Activated CD4-positive, alpha-beta T cell treated with anti-CD3 and anti-CD28 coated beads for 36 hours (primary cell): ENCODE measurements at regions not wholly inside any gene's neighbourhood (a gene's known extent, or its start where the extent isn't known, plus 50 kb on each side); places are given as distances from the start of the nearest gene placed in this dataset.

Experiments used
- ATAC-seq: fragments of 200-7000 bp; cut with Tn5 transposase; one replicate; pipeline ENCODE4 v1.10.0; 2021; ENCODE audit warnings: mild to moderate bottlenecking, moderate library complexity
- CTCF ChIA-PET: fragments of 350-600 bp; sonication (Branson Sonifier 250); formaldehyde crosslinking; loops from one replicate; lab custom pipeline; 2021; ENCODE audit warnings: antibody characterized with exemption; lab: Charles Lee
- POLR2A ChIA-PET: fragments of 350-600 bp; sonication (Branson Sonifier 250); formaldehyde crosslinking; loops from one replicate; lab custom pipeline; 2021; ENCODE audit warnings: antibody characterized with exemption, inconsistent platforms; lab: Charles Lee
- DNase-seq: peaks from one replicate; pipeline ENCODE4 v3.0.0-alpha.2; 2020
- H3K27ac Mint-ChIP-seq: one replicate; pipeline ENCODE4 v1.8.0; 2021; ENCODE audit warnings: mixed read lengths
- H3K27me3 Mint-ChIP-seq: one replicate; pipeline ENCODE4 v1.8.0; 2021; ENCODE audit warnings: mixed read lengths
- H3K36me3 Mint-ChIP-seq: one replicate; pipeline ENCODE4 v1.8.0; 2021; ENCODE audit warnings: low read depth, mixed read lengths
- H3K4me1 Mint-ChIP-seq: one replicate; pipeline ENCODE4 v1.8.0; 2021; ENCODE audit warnings: mixed read lengths
- H3K4me3 Mint-ChIP-seq: one replicate; pipeline ENCODE4 v1.8.0; 2021; ENCODE audit warnings: mild to moderate bottlenecking, moderate library complexity, mixed read lengths
- H3K9me3 Mint-ChIP-seq: one replicate; pipeline ENCODE4 v1.8.0; 2021; ENCODE audit warnings: low read depth, mixed read lengths
- intact Hi-C, 2 experiments: fragments of 100-400 bp; cut with DNase I in 1 of 2; cut with micrococcal nuclease in 1 of 2; formaldehyde crosslinking; loops; one replicate each; pipeline versions ENCODE4 v1.14.2 to v1.15.1; 2022 to 2024; cut with DNase I, micrococcal nuclease

GRCh38 chr18:52174220-52174619, 165.8 kb upstream of the DCC start:
- Mint-ChIP-seq H3K4me3 (no peak overlapping the region), H3K36me3 (no peaks in the 10 kb centered on the region), H3K27me3 (no peaks in the 10 kb centered on the region), H3K27ac (no peak overlapping the region), H3K9me3 (peaks cover 3% of the 10 kb centered on the region), H3K4me1 (no peaks in the 10 kb centered on the region)
- CTCF ChIA-PET = no interaction called here
- intact Hi-C loops = no loop called here
- ATAC-seq = no peak
- DNase-seq = no peak
- POLR2A ChIA-PET = no interaction called here

DNA sequence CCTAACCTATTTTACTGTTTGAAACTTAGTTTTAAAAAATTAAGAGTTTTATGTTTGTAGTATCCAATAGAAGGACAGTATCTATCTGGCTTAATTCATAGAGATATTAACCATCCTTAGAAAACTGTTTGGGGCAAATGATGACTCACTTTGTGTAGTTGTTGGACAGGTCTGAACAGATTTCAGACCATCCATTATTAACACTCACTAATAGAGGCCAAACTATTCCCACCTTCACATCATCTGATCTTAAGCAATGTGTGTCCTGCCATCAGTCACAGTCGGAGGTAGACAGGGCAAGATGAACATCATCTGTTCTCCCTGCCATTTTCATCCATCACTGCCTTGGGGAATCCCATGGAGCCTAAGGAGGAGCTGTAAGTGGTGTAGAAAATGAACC, 164.6 kb upstream of the DCC start:
- ATAC-seq = no peak
- H3K36me3 Mint-ChIP-seq = no peaks in the 10 kb centered on the region
- DNase-seq = no peak
- POLR2A ChIA-PET = no interaction called here
- H3K9me3 Mint-ChIP-seq = peaks cover 3% of the 10 kb centered on the region
- H3K4me3 Mint-ChIP-seq = no peak overlapping the region
- intact Hi-C loops = no loop called here
- CTCF ChIA-PET = no interaction called here
- no peak overlapping the region for H3K27ac Mint-ChIP-seq
- H3K4me1 Mint-ChIP-seq = no peaks in the 10 kb centered on the region
- H3K27me3 Mint-ChIP-seq = no peaks in the 10 kb centered on the region

DNA sequence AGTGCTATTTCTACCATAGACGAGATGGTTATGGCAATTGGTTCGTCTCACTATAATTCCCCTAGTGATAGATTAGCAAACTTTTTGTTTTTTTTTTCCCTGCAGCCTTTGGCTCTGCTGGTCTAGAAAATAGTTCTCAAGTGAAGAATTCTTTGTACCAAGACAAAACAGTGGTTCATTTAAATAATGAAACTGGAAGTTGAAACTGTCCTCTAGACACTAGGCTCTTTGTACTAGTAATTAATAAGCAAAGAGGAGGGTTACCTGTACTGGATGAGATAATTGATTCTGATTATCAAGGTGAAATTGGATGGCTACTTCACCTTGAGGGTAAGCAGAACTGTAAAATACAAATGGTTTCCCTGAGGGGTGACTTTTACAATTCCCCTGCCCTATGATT, 156.9 kb upstream of the DCC start:
- CTCF ChIA-PET = no interaction called here
- intact Hi-C loops = no loop called here
- no peak for ATAC-seq

DNA sequence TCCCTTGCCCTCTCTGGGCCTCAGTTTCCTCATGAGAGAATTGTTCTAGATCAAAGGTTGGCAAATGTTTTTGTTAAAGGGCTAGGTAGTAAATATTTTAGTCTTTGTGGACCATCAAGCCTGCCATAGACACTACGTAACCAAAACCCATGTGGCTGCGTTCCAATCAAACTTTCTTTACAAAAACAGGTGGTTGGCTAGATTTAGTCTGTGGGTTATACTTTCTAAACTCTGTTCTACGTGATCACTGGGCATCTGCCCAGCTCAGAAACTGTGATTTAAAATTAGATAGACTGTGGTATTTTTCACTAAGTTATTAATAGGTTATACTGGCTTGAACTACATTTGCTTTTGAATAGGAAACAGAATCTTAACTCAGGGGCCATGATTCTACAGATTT, 149.8 kb upstream of the DCC start:
- Mint-ChIP-seq H3K4me3 (no peak overlapping the region), H3K36me3 (no peaks in the 10 kb centered on the region), H3K27ac (no peak overlapping the region), H3K9me3 (no peaks in the 10 kb centered on the region), H3K4me1 (no peaks in the 10 kb centered on the region), H3K27me3 (no peaks in the 10 kb centered on the region)
- ChIA-PET POLR2A (no interaction called here), CTCF (no interaction called here)
- intact Hi-C loops = no loop called here
- ATAC-seq (no peak), DNase-seq (no peak)

More for the DNA sequence above, 156.9 kb upstream of the DCC start:
- POLR2A ChIA-PET = no interaction called here
- DNase-seq = no peak
- Mint-ChIP-seq H3K9me3 (no peaks in the 10 kb centered on the region), H3K27ac (no peak overlapping the region), H3K36me3 (no peaks in the 10 kb centered on the region), H3K4me3 (no peak overlapping the region), H3K27me3 (no peaks in the 10 kb centered on the region), H3K4me1 (no peaks in the 10 kb centered on the region)

DNA sequence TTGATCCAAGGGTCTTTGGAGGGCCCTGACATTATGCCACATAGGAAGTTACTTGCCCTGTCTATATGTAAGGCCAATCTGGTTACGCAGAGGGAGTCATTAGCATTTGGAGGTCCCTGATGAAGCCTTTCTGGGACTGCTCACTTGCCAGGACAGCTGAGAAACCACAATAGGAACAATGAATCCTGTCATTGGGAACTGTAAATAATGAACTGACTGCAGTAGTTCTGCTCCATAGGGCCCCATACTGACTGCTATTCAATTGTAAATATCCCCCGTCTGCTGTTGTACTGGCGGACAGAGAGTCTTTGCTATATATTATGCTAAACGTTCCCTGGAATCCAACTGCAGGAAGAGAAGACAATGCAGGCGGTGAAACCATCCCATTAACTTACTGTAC, 149.4 kb upstream of the DCC start:
- ChIA-PET POLR2A (no interaction called here), CTCF (no interaction called here)
- no peak overlapping the region for H3K4me3 Mint-ChIP-seq
- no peaks in the 10 kb centered on the region for H3K4me1 Mint-ChIP-seq
- no peaks in the 10 kb centered on the region for H3K9me3 Mint-ChIP-seq
- no peak for ATAC-seq
- H3K27ac Mint-ChIP-seq = no peak overlapping the region
- intact Hi-C loops = no loop called here
- H3K27me3 Mint-ChIP-seq = no peaks in the 10 kb centered on the region
- H3K36me3 Mint-ChIP-seq = no peaks in the 10 kb centered on the region
- no peak for DNase-seq

GRCh38 chr18:52200406-52200805, 139.6 kb upstream of the DCC start:
- no peak for DNase-seq
- CTCF ChIA-PET = no interaction called here
- no peaks in the 10 kb centered on the region for H3K36me3 Mint-ChIP-seq
- no peaks in the 10 kb centered on the region for H3K27me3 Mint-ChIP-seq
- H3K9me3 Mint-ChIP-seq = no peaks in the 10 kb centered on the region
- POLR2A ChIA-PET = no interaction called here
- intact Hi-C loops = no loop called here
- no peak overlapping the region for H3K4me3 Mint-ChIP-seq
- H3K4me1 Mint-ChIP-seq = no peaks in the 10 kb centered on the region
- H3K27ac Mint-ChIP-seq = no peak overlapping the region
- ATAC-seq = no peak

DNA sequence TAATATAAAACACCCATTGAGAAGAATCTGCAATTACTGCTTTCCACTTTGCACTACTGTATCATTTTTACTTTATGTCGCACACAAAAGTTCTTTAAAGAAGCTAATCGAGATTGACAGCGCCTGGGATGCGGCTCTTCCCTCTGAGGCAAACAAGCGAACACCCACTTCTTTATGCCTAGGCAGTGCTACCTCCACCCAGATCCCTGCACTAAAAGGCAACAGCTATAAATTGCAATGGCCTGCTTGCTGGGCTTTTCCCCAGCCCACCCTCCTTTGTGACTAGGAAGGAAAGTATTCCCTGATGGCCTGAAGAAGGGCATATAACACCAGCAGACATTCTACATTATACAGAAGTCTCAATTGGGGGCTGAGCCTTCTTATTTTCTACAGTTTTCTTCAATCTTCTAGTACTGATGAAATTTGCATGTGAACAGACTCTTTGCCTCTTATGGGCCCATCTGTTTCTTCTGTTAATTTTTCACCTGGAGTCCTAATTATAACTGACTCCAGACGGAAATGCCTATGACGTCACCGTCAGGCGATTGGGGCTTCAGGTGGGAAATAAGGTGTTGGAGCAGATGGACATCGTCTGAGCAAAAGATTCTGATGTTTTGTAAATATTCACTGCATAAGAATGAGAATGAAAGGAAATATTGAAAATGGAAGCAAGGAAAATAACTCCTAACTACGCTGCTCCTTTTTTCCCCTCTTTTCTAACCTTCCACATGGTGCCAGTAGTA, 138.9 kb upstream of the DCC start:
- H3K36me3 Mint-ChIP-seq = no peaks in the 10 kb centered on the region
- ChIA-PET POLR2A (no interaction called here), CTCF (no interaction called here)
- no peaks in the 10 kb centered on the region for H3K9me3 Mint-ChIP-seq
- intact Hi-C loops = no loop called here
- no peak overlapping the region for H3K4me3 Mint-ChIP-seq
- no peak for ATAC-seq
- no peak overlapping the region for H3K27ac Mint-ChIP-seq
- no peaks in the 10 kb centered on the region for H3K4me1 Mint-ChIP-seq
- no peaks in the 10 kb centered on the region for H3K27me3 Mint-ChIP-seq
- no peak for DNase-seq

DNA sequence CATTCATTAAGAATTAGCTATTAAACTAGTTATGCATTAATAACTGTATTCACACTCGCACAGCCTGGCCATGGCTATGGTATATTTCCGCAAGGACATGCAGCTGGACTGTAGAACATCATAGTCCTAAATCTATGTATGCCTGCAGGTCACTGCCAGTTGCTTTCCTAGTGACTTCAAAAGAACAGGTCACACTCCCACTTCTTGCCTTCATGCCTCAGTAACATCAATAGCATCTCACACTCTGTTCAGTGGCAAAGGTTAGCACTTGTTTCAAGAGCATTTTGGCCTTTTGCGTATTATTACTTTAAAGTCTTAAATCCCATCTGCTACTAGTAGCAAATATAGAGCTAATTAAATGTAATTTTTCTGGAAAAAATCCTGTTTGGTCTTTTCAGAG, 131.4 kb upstream of the DCC start:
- DNase-seq = no peak
- no peak overlapping the region for H3K27ac Mint-ChIP-seq
- ChIA-PET POLR2A (no interaction called here), CTCF (no interaction called here)
- no peak overlapping the region for H3K4me3 Mint-ChIP-seq
- H3K9me3 Mint-ChIP-seq = no peaks in the 10 kb centered on the region
- ATAC-seq = no peak
- H3K36me3 Mint-ChIP-seq = no peaks in the 10 kb centered on the region
- intact Hi-C loops = no loop called here
- H3K27me3 Mint-ChIP-seq = no peaks in the 10 kb centered on the region
- no peaks in the 10 kb centered on the region for H3K4me1 Mint-ChIP-seq

GRCh38 chr18:52216109-52216508, 123.9 kb upstream of the DCC start:
- ChIA-PET CTCF (no interaction called here), POLR2A (no interaction called here)
- no peaks in the 10 kb centered on the region for H3K27me3 Mint-ChIP-seq

DNA sequence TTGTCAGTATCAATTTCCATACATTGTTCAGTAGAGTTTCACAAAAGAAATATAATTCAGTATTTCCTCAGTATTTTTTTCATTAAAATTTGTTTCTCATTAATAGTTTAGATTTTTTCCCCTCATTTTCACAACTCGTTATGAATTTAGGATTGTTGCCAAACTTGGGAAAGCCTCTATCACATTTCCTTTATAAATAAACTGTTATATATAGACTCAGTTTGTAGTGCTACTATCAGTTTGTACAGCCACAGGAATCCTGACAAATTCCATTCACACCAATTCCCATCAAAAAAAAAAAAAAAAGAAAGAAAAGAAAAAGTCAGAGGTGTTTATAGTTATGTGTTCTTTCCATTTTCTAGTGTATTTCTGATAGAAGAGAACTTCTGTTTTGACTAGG, 123.3 kb upstream of the DCC start:
- H3K9me3 Mint-ChIP-seq = no peaks in the 10 kb centered on the region

More at GRCh38 chr18:52216109-52216508, 123.9 kb upstream of the DCC start:
- DNase-seq (no peak), ATAC-seq (no peak)
- H3K27ac Mint-ChIP-seq = no peak overlapping the region
- no peaks in the 10 kb centered on the region for H3K9me3 Mint-ChIP-seq
- no peaks in the 10 kb centered on the region for H3K36me3 Mint-ChIP-seq
- intact Hi-C loops = no loop called here
- no peak overlapping the region for H3K4me3 Mint-ChIP-seq
- no peaks in the 10 kb centered on the region for H3K4me1 Mint-ChIP-seq

GRCh38 chr18:52219102-52219501, 120.9 kb upstream of the DCC start:
- POLR2A ChIA-PET = no interaction called here

More for the DNA sequence above, 123.3 kb upstream of the DCC start:
- ChIA-PET CTCF (no interaction called here), POLR2A (no interaction called here)
- no peaks in the 10 kb centered on the region for H3K27me3 Mint-ChIP-seq
- ATAC-seq (no peak), DNase-seq (no peak)
- intact Hi-C loops = no loop called here
- H3K36me3 Mint-ChIP-seq = no peaks in the 10 kb centered on the region
- no peaks in the 10 kb centered on the region for H3K4me1 Mint-ChIP-seq
- H3K4me3 Mint-ChIP-seq = no peak overlapping the region
- no peak overlapping the region for H3K27ac Mint-ChIP-seq

GRCh38 chr18:52220062-52220591, 119.9 kb upstream of the DCC start:
- ATAC-seq = no peak
- intact Hi-C loops = no loop called here
- Mint-ChIP-seq H3K36me3 (no peaks in the 10 kb centered on the region), H3K27ac (no peak overlapping the region), H3K9me3 (no peaks in the 10 kb centered on the region), H3K4me1 (no peaks in the 10 kb centered on the region), H3K4me3 (no peak overlapping the region), H3K27me3 (no peaks in the 10 kb centered on the region)
- CTCF ChIA-PET = no interaction called here
- POLR2A ChIA-PET = no interaction called here
- DNase-seq = no peak

More at GRCh38 chr18:52219102-52219501, 120.9 kb upstream of the DCC start:
- no peaks in the 10 kb centered on the region for H3K9me3 Mint-ChIP-seq
- no peak for DNase-seq
- no peaks in the 10 kb centered on the region for H3K4me1 Mint-ChIP-seq
- ATAC-seq = no peak
- H3K36me3 Mint-ChIP-seq = no peaks in the 10 kb centered on the region
- no peak overlapping the region for H3K4me3 Mint-ChIP-seq
- no peaks in the 10 kb centered on the region for H3K27me3 Mint-ChIP-seq
- H3K27ac Mint-ChIP-seq = no peak overlapping the region
- CTCF ChIA-PET = no interaction called here
- intact Hi-C loops = no loop called here
